ENCODE measurements at regions not wholly inside any gene's neighbourhood (a gene's known extent, or its start where the extent isn't known, plus 50 kb on each side); places are given as distances from the start of the nearest gene placed in this dataset.

DNA sequence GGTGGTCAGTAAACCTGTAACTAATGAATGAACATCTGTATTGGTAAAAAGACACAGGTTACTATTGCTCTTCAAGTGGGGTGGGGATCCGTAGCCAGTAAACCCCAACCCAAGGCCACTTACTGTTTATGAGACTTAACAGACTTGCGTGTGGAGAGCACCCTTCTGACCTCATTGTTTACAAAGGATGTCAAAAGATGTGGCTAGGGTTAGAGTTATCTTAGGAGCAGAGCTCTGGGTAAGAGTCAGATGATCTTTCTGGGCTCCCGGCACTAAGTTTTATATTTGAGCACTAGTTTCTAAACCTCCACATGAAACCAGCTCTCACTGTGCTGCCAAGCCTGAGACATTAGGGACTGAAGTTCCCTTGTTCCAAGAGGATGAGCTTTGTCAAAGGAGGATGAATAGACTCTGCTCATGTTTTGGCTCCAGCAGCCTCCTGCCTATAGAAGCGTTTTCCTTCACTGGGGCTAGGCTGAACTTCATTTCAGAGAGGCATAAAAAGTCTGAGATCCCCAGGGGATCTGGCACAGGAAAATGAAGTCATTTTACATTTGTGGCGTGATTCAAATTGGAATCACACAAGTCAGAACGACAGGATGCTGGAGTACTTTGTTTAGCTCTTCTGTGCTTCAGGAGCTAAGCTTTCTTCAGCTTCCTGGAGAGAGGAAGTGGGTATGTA is 403.1 kb upstream of the TRIB2 start:
- H3K36me3 Mint-ChIP-seq, result no peaks in the 10 kb centered on the region
- Histone ChIP-seq H3K79me2 (ENCODE audit: low read depth) (no peaks in the 10 kb centered on the region), H3F3A (ENCODE audit: low read depth) (no peaks in the 10 kb centered on the region), H3K27ac (no peak overlapping the region), H3K9ac (no peak overlapping the region), H3K36me3 (no peaks in the 10 kb centered on the region), H4K20me1 (ENCODE audit: low read depth) (no peaks in the 10 kb centered on the region), H3K9me3 (ENCODE audit: low read depth) (no peaks in the 10 kb centered on the region), H3K27me3 (no peaks in the 10 kb centered on the region), H3K4me2 (peak overlapping the region; percentile 0), H3K4me3 (no peak overlapping the region), H3K4me1 (peaks cover 21% of the 10 kb centered on the region), H2AFZ (replicated peaks) (peak overlapping the region; percentile 77)
- peak; percentile 3 for DNase-seq (ENCODE audit: low spot score)
- H3K27ac Mint-ChIP-seq, result peak overlapping the region; percentile 90
- TF ChIP-seq EZH2phosphoT487 (IDR thresholded peaks at IDR 0.05) (no peak), EZH2 (IDR thresholded peaks at IDR 0.05) (no peak), CTCF (IDR thresholded peaks at IDR 0.05) (no peak)
- H3K27me3 Mint-ChIP-seq (ENCODE audit: insufficient read depth, low read depth), result peaks cover 5% of the 10 kb centered on the region
- peak overlapping the region; percentile 36 for H3K4me3 Mint-ChIP-seq
- peaks cover 27% of the 10 kb centered on the region for H3K4me1 Mint-ChIP-seq
- H3K9me3 Mint-ChIP-seq, result peaks cover 5% of the 10 kb centered on the region

- Histone ChIP-seq H2AFZ (replicated peaks) (peak overlapping the region; percentile 77), H4K20me1 (ENCODE audit: low read depth) (no peaks in the 10 kb centered on the region), H3K27ac (no peak overlapping the region), H3F3A (ENCODE audit: low read depth) (no peaks in the 10 kb centered on the region), H3K4me1 (peaks cover 21% of the 10 kb centered on the region), H3K9me3 (ENCODE audit: low read depth) (no peaks in the 10 kb centered on the region), H3K79me2 (ENCODE audit: low read depth) (no peaks in the 10 kb centered on the region), H3K27me3 (no peaks in the 10 kb centered on the region), H3K4me2 (peak overlapping the region; percentile 0), H3K4me3 (no peak overlapping the region), H3K9ac (no peak overlapping the region), H3K36me3 (no peaks in the 10 kb centered on the region)
- peak; percentile 38 for DNase-seq (ENCODE audit: low spot score)
- peak overlapping the region; percentile 90 for H3K27ac Mint-ChIP-seq
- peaks cover 5% of the 10 kb centered on the region for H3K9me3 Mint-ChIP-seq
- H3K36me3 Mint-ChIP-seq, result no peaks in the 10 kb centered on the region
- H3K4me1 Mint-ChIP-seq, result peaks cover 27% of the 10 kb centered on the region
- H3K4me3 Mint-ChIP-seq, result no peak overlapping the region
- peaks cover 5% of the 10 kb centered on the region for H3K27me3 Mint-ChIP-seq (ENCODE audit: insufficient read depth, low read depth)
- no peak for TF ChIP-seq EZH2 (IDR thresholded peaks at IDR 0.05)
- TF ChIP-seq EZH2phosphoT487 (IDR thresholded peaks at IDR 0.05), result no peak
- no peak for TF ChIP-seq CTCF (IDR thresholded peaks at IDR 0.05)
Measured at GRCh38 chr2:12314127-12314760, 402.5 kb upstream of the TRIB2 start.

- Histone ChIP-seq H3K9ac (no peak overlapping the region), H3K4me1 (peaks cover 21% of the 10 kb centered on the region), H3K27me3 (no peaks in the 10 kb centered on the region), H4K20me1 (ENCODE audit: low read depth) (no peaks in the 10 kb centered on the region), H3K27ac (no peak overlapping the region), H3K9me3 (ENCODE audit: low read depth) (no peaks in the 10 kb centered on the region), H3K4me2 (no peak overlapping the region), H3K79me2 (ENCODE audit: low read depth) (no peaks in the 10 kb centered on the region), H3K36me3 (no peaks in the 10 kb centered on the region), H3F3A (ENCODE audit: low read depth) (no peaks in the 10 kb centered on the region), H3K4me3 (no peak overlapping the region), H2AFZ (replicated peaks) (no peak overlapping the region)
- Mint-ChIP-seq H3K27ac (no peak overlapping the region), H3K36me3 (no peaks in the 10 kb centered on the region), H3K4me1 (peaks cover 27% of the 10 kb centered on the region), H3K27me3 (ENCODE audit: insufficient read depth, low read depth) (peaks cover 5% of the 10 kb centered on the region), H3K4me3 (no peak overlapping the region), H3K9me3 (peaks cover 5% of the 10 kb centered on the region)
- TF ChIP-seq CTCF (IDR thresholded peaks at IDR 0.05) (no peak), EZH2phosphoT487 (IDR thresholded peaks at IDR 0.05) (no peak), EZH2 (IDR thresholded peaks at IDR 0.05) (no peak)
- no peak for DNase-seq (ENCODE audit: low spot score)
Measured at GRCh38 chr2:12315224-12315623, 401.5 kb upstream of the TRIB2 start.
